ENCODE measurements at regions not wholly inside any gene's neighbourhood (a gene's known extent, or its start where the extent isn't known, plus 50 kb on each side); places are given as distances from the start of the nearest gene placed in this dataset.

- H3K4me3 Mint-ChIP-seq = no peak overlapping the region
- no peak for TF ChIP-seq CTCF (conservative IDR thresholded peaks at IDR 0.05)
- H3K36me3 Mint-ChIP-seq (ENCODE audit: low read depth) = peaks cover 24% of the 10 kb centered on the region
- H3K27me3 Mint-ChIP-seq (ENCODE audit: insufficient read depth) = no peaks in the 10 kb centered on the region
- no peak overlapping the region for H3K9ac ChIP-seq (ENCODE audit: extremely low read depth, low read length, poor library complexity, severe bottlenecking)
- no peak overlapping the region for H3K27ac Mint-ChIP-seq
- no peak for DNase-seq
- peaks cover 18% of the 10 kb centered on the region for H3K4me1 ChIP-seq (ENCODE audit: control insufficient read depth, insufficient read depth, low read length)
- no peak overlapping the region for H3K4me3 ChIP-seq (ENCODE audit: low read length)
- H3K9me3 Mint-ChIP-seq = no peaks in the 10 kb centered on the region
- H3K36me3 ChIP-seq (ENCODE audit: control insufficient read depth, insufficient read depth, low read length) = peaks cover 27% of the 10 kb centered on the region
- H3K4me1 Mint-ChIP-seq = peaks cover 63% of the 10 kb centered on the region
- H3K27me3 ChIP-seq (ENCODE audit: control insufficient read depth, insufficient read depth, low read length, poor library complexity, severe bottlenecking) = no peaks in the 10 kb centered on the region
- 90 to 100% methylated on average over 5 of the region's 5 CpGs for WGBS, 2 experiments (ENCODE audit: insufficient coverage in 1 of 2, insufficient read length in 1 of 2)
- no peak overlapping the region for H3K27ac ChIP-seq (ENCODE audit: low read depth, low read length)
- no peaks in the 10 kb centered on the region for H3K9me3 ChIP-seq (ENCODE audit: control insufficient read depth, low read length)
These were observed 117.2 kb downstream of the SIPA1L2 start for GRCh38 chr1:232512712-232513111.

GRCh38 chr1:232511172-232511571, 118.8 kb downstream of the SIPA1L2 start:
- Histone ChIP-seq H3K4me1 (ENCODE audit: control insufficient read depth, insufficient read depth, low read length) (peaks cover 8% of the 10 kb centered on the region), H3K27ac (ENCODE audit: low read depth, low read length) (no peak overlapping the region), H3K9ac (ENCODE audit: extremely low read depth, low read length, poor library complexity, severe bottlenecking) (no peak overlapping the region), H3K36me3 (ENCODE audit: control insufficient read depth, insufficient read depth, low read length) (peaks cover 27% of the 10 kb centered on the region), H3K9me3 (ENCODE audit: control insufficient read depth, low read length) (no peaks in the 10 kb centered on the region), H3K27me3 (ENCODE audit: control insufficient read depth, insufficient read depth, low read length, poor library complexity, severe bottlenecking) (no peaks in the 10 kb centered on the region), H3K4me3 (ENCODE audit: low read length) (no peak overlapping the region)
- Mint-ChIP-seq H3K36me3 (ENCODE audit: low read depth) (peaks cover 24% of the 10 kb centered on the region), H3K9me3 (no peaks in the 10 kb centered on the region), H3K4me3 (no peak overlapping the region), H3K27ac (no peak overlapping the region), H3K27me3 (ENCODE audit: insufficient read depth) (no peaks in the 10 kb centered on the region), H3K4me1 (peaks cover 57% of the 10 kb centered on the region)
- no peak for TF ChIP-seq CTCF (conservative IDR thresholded peaks at IDR 0.05)
- 82 to 83% methylated on average over 1 of the region's 1 CpG for WGBS, 2 experiments (ENCODE audit: insufficient coverage in 1 of 2, insufficient read length in 1 of 2)
- DNase-seq = no peak

- H3K9ac ChIP-seq (ENCODE audit: extremely low read depth, low read length, poor library complexity, severe bottlenecking) = no peak overlapping the region
- H3K9me3 Mint-ChIP-seq = no peaks in the 10 kb centered on the region
- H3K36me3 Mint-ChIP-seq (ENCODE audit: low read depth) = peaks cover 25% of the 10 kb centered on the region
- H3K4me1 Mint-ChIP-seq = peaks cover 54% of the 10 kb centered on the region
- 96 to 97% methylated on average over 3 to 5 of the region's 6 CpGs for WGBS, 2 experiments (ENCODE audit: insufficient coverage in 1 of 2, insufficient read length in 1 of 2)
- no peaks in the 10 kb centered on the region for H3K27me3 ChIP-seq (ENCODE audit: control insufficient read depth, insufficient read depth, low read length, poor library complexity, severe bottlenecking)
- no peak overlapping the region for H3K4me3 Mint-ChIP-seq
- peaks cover 30% of the 10 kb centered on the region for H3K36me3 ChIP-seq (ENCODE audit: control insufficient read depth, insufficient read depth, low read length)
- H3K27ac ChIP-seq (ENCODE audit: low read depth, low read length) = no peak overlapping the region
- H3K9me3 ChIP-seq (ENCODE audit: control insufficient read depth, low read length) = no peaks in the 10 kb centered on the region
- peaks cover 6% of the 10 kb centered on the region for H3K4me1 ChIP-seq (ENCODE audit: control insufficient read depth, insufficient read depth, low read length)
- TF ChIP-seq CTCF (conservative IDR thresholded peaks at IDR 0.05) = no peak
- H3K4me3 ChIP-seq (ENCODE audit: low read length) = no peak overlapping the region
- no peaks in the 10 kb centered on the region for H3K27me3 Mint-ChIP-seq (ENCODE audit: insufficient read depth)
- no peak overlapping the region for H3K27ac Mint-ChIP-seq
- no peak for DNase-seq
These were observed 119.4 kb downstream of the SIPA1L2 start for GRCh38 chr1:232510367-232511110.

Data from endodermal cell (in vitro differentiated cells).